Adrenal gland (tissue), 5 donors: ENCODE measurements at regions not wholly inside any gene's neighbourhood (a gene's known extent, or its start where the extent isn't known, plus 50 kb on each side); places are given as distances from the start of the nearest gene placed in this dataset.

Experiments
- CTCF ChIP-seq, 6 experiments: fragments of 450-650 bp in 4 of 6; fragments of 200-600 bp in 2 of 6; sonication (generic) in 1 of 6; IDR thresholded peaks; 1 replicate in 5 of 6; 2 replicates in 1 of 6; pipeline versions ENCODE4 v1.5.1 to v1.8.0; 2016 to 2021; ENCODE audit warnings: antibody characterized with exemption in 6 of 6, mild to moderate bottlenecking in 2 of 6, moderate library complexity in 1 of 6
- POLR2A ChIP-seq, 2 donors: fragments of 450-650 bp; IDR thresholded peaks; one replicate each; pipeline ENCODE4 v1.6.1; 2017; ENCODE audit warnings: antibody characterized with exemption in 2 of 2, mild to moderate bottlenecking in 2 of 2, moderate library complexity in 1 of 2
- donor health status: DM: no; HTN: no; CAD: no.

GRCh38 chr2:239544918-239545465, 144.2 kb upstream of the HDAC4 start:
- TF ChIP-seq CTCF (IDR thresholded peaks at IDR 0.05) (no peak), POLR2A (IDR thresholded peaks at IDR 0.05) (no peak)
